Sigmoid colon (tissue), 6 donors: ENCODE measurements at regions not wholly inside any gene's neighbourhood (a gene's known extent, or its start where the extent isn't known, plus 50 kb on each side); places are given as distances from the start of the nearest gene placed in this dataset.
A peak's percentile ranks its signal among the peaks of the same experiment; 100 is the strongest.

Experiments
- DNase-seq: peaks from one replicate; pipeline ENCODE4 v3.0.0-alpha.2; 2019
- H3K27ac ChIP-seq, 4 donors: fragments of 200-600 bp; sonication (generic); one replicate each; pipeline ENCODE4 v1.5.1; 2016 to 2019; ENCODE audit warnings: mild to moderate bottlenecking in 1 of 4
- H3K27me3 ChIP-seq, 3 donors: fragments of 200-600 bp; sonication (generic); one replicate each; pipeline ENCODE4 v1.5.1; 2019; ENCODE audit warnings: mild to moderate bottlenecking in 1 of 3
- H3K36me3 ChIP-seq, 4 donors: fragments of 200-600 bp; sonication (generic); one replicate each; pipeline ENCODE4 v1.5.1; 2016 to 2019
- H3K4me1 ChIP-seq, 4 donors: fragments of 200-600 bp; sonication (generic); one replicate each; pipeline ENCODE4 v1.5.1; 2017 to 2019
- H3K4me3 ChIP-seq, 4 donors: fragments of 200-600 bp; sonication (generic); one replicate each; pipeline ENCODE4 v1.5.1; 2017 to 2019; ENCODE audit warnings: mild to moderate bottlenecking in 2 of 4, moderate library complexity in 1 of 4
- H3K9me3 ChIP-seq, 4 donors: fragments of 200-600 bp in 3 of 4; sonication (generic) in 3 of 4; one replicate each; pipeline versions ENCODE4 v1.5.1 to v1.6.1; 2013 to 2019
- CTCF ChIP-seq, 4 experiments: fragments of 450-650 bp in 3 of 4; fragments of 200-600 bp in 1 of 4; IDR thresholded peaks; one replicate each; pipeline ENCODE4 v1.5.1; 2016 to 2019; ENCODE audit warnings: antibody characterized with exemption in 4 of 4, mild to moderate bottlenecking in 3 of 4, moderate library complexity in 2 of 4
- EP300 ChIP-seq, 4 donors: sonication (generic); formaldehyde crosslinking; IDR thresholded peaks; one replicate each; pipeline ENCODE4 v1.6.1; 2017; ENCODE audit warnings: antibody characterized with exemption in 4 of 4
- POLR2A ChIP-seq, 2 donors: fragments of 450-650 bp; IDR thresholded peaks; one replicate each; pipeline ENCODE4 v1.6.1; 2016; ENCODE audit warnings: antibody characterized with exemption in 2 of 2, mild to moderate bottlenecking in 2 of 2, moderate library complexity in 2 of 2
- POLR2AphosphoS5 ChIP-seq, 4 donors: sonication (generic); formaldehyde crosslinking; IDR thresholded peaks; one replicate each; pipeline ENCODE4 v1.6.1; 2017; ENCODE audit warnings: antibody characterized with exemption in 4 of 4
- WGBS, 2 donors: extraction: QIAGEN DNeasy Blood & Tissue Kit; methylation state at CpG; one replicate each; pipeline ENCODE4 v1.1.7; 2013; 5-methylcytosine and 5-hydroxymethylcytosine counted together
- intact Hi-C: fragments of 100-400 bp; cut with DNase I; formaldehyde crosslinking; loops from one replicate; pipeline ENCODE4 v1.15.1; 2023
- donor health status: healthy with polysubstance abuse.
- donor health status: healthy.

- no peak overlapping the region for H3K27ac ChIP-seq
- no peaks in the 10 kb centered on the region for H3K9me3 ChIP-seq
- H3K4me3 ChIP-seq = no peak overlapping the region
- 33 to 40% methylated on average over 6 of the region's 6 CpGs for WGBS, 2 donors
- TF ChIP-seq CTCF (IDR thresholded peaks at IDR 0.05) (peak in 3 of 4 experiments; percentile 23 to 56 (median 34)), EP300 (IDR thresholded peaks at IDR 0.05) (no peak)
- no peaks in the 10 kb centered on the region for H3K36me3 ChIP-seq
- no peaks in the 10 kb centered on the region for H3K27me3 ChIP-seq
- no peak for DNase-seq
- H3K4me1 ChIP-seq = no peaks in the 10 kb centered on the region
- intact Hi-C loops = no loop called here
These were observed 494.7 kb upstream of the MAP3K7 start for GRCh38 chr6:91081452-91082067.

- no peaks in the 10 kb centered on the region for H3K27me3 ChIP-seq
- no peak for DNase-seq
- intact Hi-C loops = no loop called here
- no peaks in the 10 kb centered on the region for H3K36me3 ChIP-seq
- H3K9me3 ChIP-seq = no peaks in the 10 kb centered on the region
- TF ChIP-seq POLR2A (IDR thresholded peaks at IDR 0.05) = no peak
- no peak for TF ChIP-seq EP300 (IDR thresholded peaks at IDR 0.05)
- no peak for TF ChIP-seq POLR2AphosphoS5 (IDR thresholded peaks at IDR 0.05)
- no peak for TF ChIP-seq CTCF (IDR thresholded peaks at IDR 0.05)
- H3K4me1 ChIP-seq = no peaks in the 10 kb centered on the region
- no peak overlapping the region for H3K4me3 ChIP-seq
- no peak overlapping the region for H3K27ac ChIP-seq
These were observed 494.0 kb upstream of the MAP3K7 start for GRCh38 chr6:91080871-91081270.

- no peaks in the 10 kb centered on the region for H3K27me3 ChIP-seq
- no peaks in the 10 kb centered on the region for H3K4me1 ChIP-seq
- H3K27ac ChIP-seq = no peak overlapping the region
- no peak for TF ChIP-seq POLR2AphosphoS5 (IDR thresholded peaks at IDR 0.05)
- TF ChIP-seq POLR2A (IDR thresholded peaks at IDR 0.05) = no peak
- no peak for TF ChIP-seq CTCF (IDR thresholded peaks at IDR 0.05)
- no peak for TF ChIP-seq EP300 (IDR thresholded peaks at IDR 0.05)
- H3K9me3 ChIP-seq = no peaks in the 10 kb centered on the region
- intact Hi-C loops = no loop called here
- no peaks in the 10 kb centered on the region for H3K36me3 ChIP-seq
- DNase-seq = no peak
- WGBS, 2 donors = 68 to 80% methylated on average over 3 of the region's 3 CpGs
- no peak overlapping the region for H3K4me3 ChIP-seq
These were observed 493.1 kb upstream of the MAP3K7 start for GRCh38 chr6:91079969-91080368.

GRCh38 chr6:91075244-91075976 is 488.5 kb upstream of the MAP3K7 start:
- H3K36me3 ChIP-seq = no peaks in the 10 kb centered on the region
- H3K9me3 ChIP-seq = no peaks in the 10 kb centered on the region
- 59 to 76% methylated on average over 5 of the region's 5 CpGs for WGBS, 2 donors
- H3K4me3 ChIP-seq = no peak overlapping the region
- DNase-seq = no peak
- H3K27ac ChIP-seq = no peak overlapping the region
- intact Hi-C loops = no loop called here
- no peaks in the 10 kb centered on the region for H3K4me1 ChIP-seq
- H3K27me3 ChIP-seq = no peaks in the 10 kb centered on the region
- TF ChIP-seq POLR2A (IDR thresholded peaks at IDR 0.05) = no peak
- TF ChIP-seq CTCF (IDR thresholded peaks at IDR 0.05) = no peak
- no peak for TF ChIP-seq EP300 (IDR thresholded peaks at IDR 0.05)
- no peak for TF ChIP-seq POLR2AphosphoS5 (IDR thresholded peaks at IDR 0.05)
